C4-2B (cell line): ENCODE measurements at regions not wholly inside any gene's neighbourhood (a gene's known extent, or its start where the extent isn't known, plus 50 kb on each side); places are given as distances from the start of the nearest gene placed in this dataset.
"Not testable (repeated sequence)": the region's sequence is repeated elsewhere in the genome, so short reads cannot be mapped to it uniquely, and the experiment has no call there.

ENCODE experiments used
- CTCF ChIP-seq: fragments of 450-650 bp; conservative IDR thresholded peaks from 2 replicates; pipeline ENCODE4 v1.5.1; 2017; ENCODE audit warnings: mild to moderate bottlenecking
- ZFX ChIP-seq: fragments of 450-650 bp; IDR thresholded peaks from 2 replicates; pipeline ENCODE4 v1.6.1; 2017

GRCh38 chr14:105646711-105647281, 120.4 kb downstream of the TMEM121 start:
- TF ChIP-seq CTCF, ZFX: not testable (repeated sequence)
